C4-2B (cell line): ENCODE measurements at regions not wholly inside any gene's neighbourhood (a gene's known extent, or its start where the extent isn't known, plus 50 kb on each side); places are given as distances from the start of the nearest gene placed in this dataset.

Source experiments
- H3K27ac ChIP-seq: fragments of 450-650 bp; 2 replicates; pipeline ENCODE4 v1.5.1; 2017
- CTCF ChIP-seq: fragments of 450-650 bp; conservative IDR thresholded peaks from 2 replicates; pipeline ENCODE4 v1.5.1; 2017; ENCODE audit warnings: mild to moderate bottlenecking
- ZFX ChIP-seq: fragments of 450-650 bp; IDR thresholded peaks from 2 replicates; pipeline ENCODE4 v1.6.1; 2017

- no peak for TF ChIP-seq ZFX
- no peak for TF ChIP-seq CTCF
- H3K27ac ChIP-seq: no peak overlapping the region
These were observed 119.2 kb upstream of the CCDC68 start for GRCh38 chr18:55078303-55078932.

- no peak for TF ChIP-seq ZFX
- no peak for TF ChIP-seq CTCF
- H3K27ac ChIP-seq: no peak overlapping the region
These were observed 117.5 kb upstream of the CCDC68 start for GRCh38 chr18:55076643-55077218.

- TF ChIP-seq ZFX: no peak
- no peak for TF ChIP-seq CTCF
- no peak overlapping the region for H3K27ac ChIP-seq
These were observed 114.6 kb upstream of the CCDC68 start for GRCh38 chr18:55073834-55074233.

- no peak for TF ChIP-seq ZFX
- no peak for TF ChIP-seq CTCF
- no peak overlapping the region for H3K27ac ChIP-seq
These were observed 113.9 kb upstream of the CCDC68 start for GRCh38 chr18:55073116-55073515.

GRCh38 chr18:55072698-55073097, 113.4 kb upstream of the CCDC68 start:
- no peak overlapping the region for H3K27ac ChIP-seq
- TF ChIP-seq ZFX (no peak), CTCF (no peak)

- TF ChIP-seq CTCF (no peak), ZFX (no peak)
- H3K27ac ChIP-seq: no peak overlapping the region
These were observed 112.9 kb upstream of the CCDC68 start for GRCh38 chr18:55072181-55072580.

- H3K27ac ChIP-seq: no peak overlapping the region
- TF ChIP-seq ZFX (no peak), CTCF (no peak)
These were observed 110.2 kb upstream of the CCDC68 start for GRCh38 chr18:55069497-55069896.
